SU-DHL-6 (cell line): ENCODE measurements at regions not wholly inside any gene's neighbourhood (a gene's known extent, or its start where the extent isn't known, plus 50 kb on each side); places are given as distances from the start of the nearest gene placed in this dataset.

Experiments
- EZH2phosphoT487 ChIP-seq: fragments of 200-600 bp; sonication (generic), shearing (Covaris generic); conservative IDR thresholded peaks from 2 replicates; pipeline ENCODE4 v1.6.1; 2018; ENCODE audit warnings: mild to moderate bottlenecking, antibody characterized with exemption, low read length, moderate library complexity, mixed read lengths
- TF ChIP-seq, protein P1 (sequence below): fragments of 200-600 bp; sonication (generic); IDR thresholded peaks from one replicate; pipeline ENCODE4 v1.5.1; 2017; ENCODE audit warnings: antibody characterized with exemption, mild to moderate bottlenecking, low read length, moderate library complexity; ENCODE audit not compliant: insufficient read depth, poor library complexity, severe bottlenecking

DNA sequence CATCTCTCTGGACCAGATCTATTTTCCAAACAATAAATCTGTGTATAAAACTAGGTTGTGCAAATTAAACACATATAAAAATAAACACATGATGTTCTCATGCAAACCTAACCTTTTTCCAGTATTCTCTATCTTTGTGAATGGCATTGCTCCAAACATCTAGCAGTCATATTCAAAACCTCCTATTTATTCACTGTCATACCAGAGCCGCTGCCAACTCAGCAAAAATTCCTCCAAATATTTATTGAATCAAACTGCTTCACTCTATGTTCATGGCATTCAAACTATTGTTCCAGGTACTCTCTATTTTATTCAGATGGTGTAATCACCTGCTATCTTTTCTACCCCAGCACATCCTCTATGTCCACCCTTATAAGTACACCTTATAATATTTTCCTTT, 652.1 kb upstream of the RIOK2 start:
- TF ChIP-seq, protein P1, sequence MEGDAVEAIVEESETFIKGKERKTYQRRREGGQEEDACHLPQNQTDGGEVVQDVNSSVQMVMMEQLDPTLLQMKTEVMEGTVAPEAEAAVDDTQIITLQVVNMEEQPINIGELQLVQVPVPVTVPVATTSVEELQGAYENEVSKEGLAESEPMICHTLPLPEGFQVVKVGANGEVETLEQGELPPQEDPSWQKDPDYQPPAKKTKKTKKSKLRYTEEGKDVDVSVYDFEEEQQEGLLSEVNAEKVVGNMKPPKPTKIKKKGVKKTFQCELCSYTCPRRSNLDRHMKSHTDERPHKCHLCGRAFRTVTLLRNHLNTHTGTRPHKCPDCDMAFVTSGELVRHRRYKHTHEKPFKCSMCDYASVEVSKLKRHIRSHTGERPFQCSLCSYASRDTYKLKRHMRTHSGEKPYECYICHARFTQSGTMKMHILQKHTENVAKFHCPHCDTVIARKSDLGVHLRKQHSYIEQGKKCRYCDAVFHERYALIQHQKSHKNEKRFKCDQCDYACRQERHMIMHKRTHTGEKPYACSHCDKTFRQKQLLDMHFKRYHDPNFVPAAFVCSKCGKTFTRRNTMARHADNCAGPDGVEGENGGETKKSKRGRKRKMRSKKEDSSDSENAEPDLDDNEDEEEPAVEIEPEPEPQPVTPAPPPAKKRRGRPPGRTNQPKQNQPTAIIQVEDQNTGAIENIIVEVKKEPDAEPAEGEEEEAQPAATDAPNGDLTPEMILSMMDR: no peak
- no peak for TF ChIP-seq EZH2phosphoT487
